ENCODE measurements at regions not wholly inside any gene's neighbourhood (a gene's known extent, or its start where the extent isn't known, plus 50 kb on each side); places are given as distances from the start of the nearest gene placed in this dataset.

DNA sequence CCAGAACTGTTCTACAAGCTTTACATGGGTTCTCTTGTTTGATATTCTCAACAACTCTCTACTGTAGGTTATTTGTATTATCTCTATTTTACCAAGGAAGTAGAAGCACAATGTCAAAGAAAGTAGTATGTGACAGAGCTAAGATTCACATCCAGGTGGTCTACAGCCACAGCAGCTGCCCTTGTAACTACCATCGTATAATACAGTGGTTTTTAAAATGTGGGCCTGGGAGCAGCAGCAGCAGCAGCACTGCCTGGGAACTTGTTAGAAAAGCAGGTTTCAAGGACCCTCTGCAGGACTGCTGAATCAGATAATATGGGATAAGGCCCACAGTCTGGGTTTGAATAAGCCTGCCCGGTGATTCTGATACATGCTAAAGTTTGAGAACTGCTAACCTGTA is 357.1 kb upstream of the SATB1 start:
- H3K4me3 ChIP-seq (ENCODE audit: low read length): no peak overlapping the region
- H3K36me3 ChIP-seq (ENCODE audit: insufficient read depth, low read length): no peaks in the 10 kb centered on the region
- H3K27ac ChIP-seq (ENCODE audit: low read depth in 1 of 2, low read length in 2 of 2): no peak overlapping the region
- intact Hi-C loops (cut with DNase I, micrococcal nuclease): no loop called here
- Mint-ChIP-seq H3K4me3 (no peak overlapping the region), H3K4me1 (ENCODE audit: low read depth) (peaks cover 62% of the 10 kb centered on the region), H3K9me3 (no peaks in the 10 kb centered on the region), H3K27ac (peak overlapping the region; percentile 73), H3K36me3 (ENCODE audit: low read depth) (no peaks in the 10 kb centered on the region), H3K27me3 (no peaks in the 10 kb centered on the region)
- H3K4me1 ChIP-seq (ENCODE audit: insufficient read depth, low read length): peaks cover 2% of the 10 kb centered on the region
- no peaks in the 10 kb centered on the region for H3K27me3 ChIP-seq (ENCODE audit: control insufficient read depth in 1 of 2, insufficient read depth in 2 of 2, low read length in 2 of 2)
- H3K9me3 ChIP-seq (ENCODE audit: control insufficient read depth in 1 of 2, insufficient read depth in 1 of 2, low read length in 2 of 2): no peaks in the 10 kb centered on the region
- TF ChIP-seq, protein P1, sequence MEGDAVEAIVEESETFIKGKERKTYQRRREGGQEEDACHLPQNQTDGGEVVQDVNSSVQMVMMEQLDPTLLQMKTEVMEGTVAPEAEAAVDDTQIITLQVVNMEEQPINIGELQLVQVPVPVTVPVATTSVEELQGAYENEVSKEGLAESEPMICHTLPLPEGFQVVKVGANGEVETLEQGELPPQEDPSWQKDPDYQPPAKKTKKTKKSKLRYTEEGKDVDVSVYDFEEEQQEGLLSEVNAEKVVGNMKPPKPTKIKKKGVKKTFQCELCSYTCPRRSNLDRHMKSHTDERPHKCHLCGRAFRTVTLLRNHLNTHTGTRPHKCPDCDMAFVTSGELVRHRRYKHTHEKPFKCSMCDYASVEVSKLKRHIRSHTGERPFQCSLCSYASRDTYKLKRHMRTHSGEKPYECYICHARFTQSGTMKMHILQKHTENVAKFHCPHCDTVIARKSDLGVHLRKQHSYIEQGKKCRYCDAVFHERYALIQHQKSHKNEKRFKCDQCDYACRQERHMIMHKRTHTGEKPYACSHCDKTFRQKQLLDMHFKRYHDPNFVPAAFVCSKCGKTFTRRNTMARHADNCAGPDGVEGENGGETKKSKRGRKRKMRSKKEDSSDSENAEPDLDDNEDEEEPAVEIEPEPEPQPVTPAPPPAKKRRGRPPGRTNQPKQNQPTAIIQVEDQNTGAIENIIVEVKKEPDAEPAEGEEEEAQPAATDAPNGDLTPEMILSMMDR (IDR thresholded peaks at IDR 0.05): no peak
- ChIA-PET CTCF (interaction anchor here (0.6 kb wide), 1 partner anchor 16 kb away, joined by 3 read pairs; no protein-coding TSS in a partner anchor), POLR2A (no interaction called here)
- ATAC-seq (ENCODE audit: poor library complexity) (no peak), DNase-seq (no peak)

DNA sequence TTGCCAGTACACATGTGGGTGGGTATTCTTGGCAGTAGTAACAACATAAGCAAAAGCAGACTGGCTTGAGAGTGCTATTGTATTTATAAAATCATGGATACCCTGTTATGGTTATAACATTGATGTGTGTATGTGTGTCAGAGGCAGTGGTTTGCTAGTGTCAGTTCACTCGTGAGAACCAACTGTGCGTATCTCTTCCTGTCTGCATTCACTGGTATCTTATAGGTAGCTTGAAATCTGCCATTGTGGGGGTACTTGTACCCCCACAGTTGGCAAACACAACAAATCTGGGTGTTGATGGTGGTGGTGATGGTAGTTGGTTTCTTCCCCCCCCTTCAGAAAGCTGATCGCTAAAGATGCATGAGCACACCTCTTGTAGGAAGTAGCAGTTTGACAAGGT is 355.8 kb upstream of the SATB1 start:
- Histone ChIP-seq H3K9me3 (ENCODE audit: control insufficient read depth in 1 of 2, insufficient read depth in 1 of 2, low read length in 2 of 2) (no peaks in the 10 kb centered on the region), H3K27ac (ENCODE audit: low read depth in 1 of 2, low read length in 2 of 2) (no peak overlapping the region), H3K36me3 (ENCODE audit: insufficient read depth, low read length) (no peaks in the 10 kb centered on the region), H3K4me1 (ENCODE audit: insufficient read depth, low read length) (peaks cover 2% of the 10 kb centered on the region), H3K4me3 (ENCODE audit: low read length) (no peak overlapping the region), H3K27me3 (ENCODE audit: control insufficient read depth in 1 of 2, insufficient read depth in 2 of 2, low read length in 2 of 2) (no peaks in the 10 kb centered on the region)
- DNase-seq: peak in 2 of 14 experiments; percentile 16 to 18
- peak overlapping the region; percentile 73 for H3K27ac Mint-ChIP-seq
- TF ChIP-seq, protein P1 (IDR thresholded peaks at IDR 0.05): no peak
- H3K36me3 Mint-ChIP-seq (ENCODE audit: low read depth): no peaks in the 10 kb centered on the region
- H3K9me3 Mint-ChIP-seq: no peaks in the 10 kb centered on the region
- intact Hi-C loops (cut with DNase I, micrococcal nuclease): no loop called here
- no peaks in the 10 kb centered on the region for H3K27me3 Mint-ChIP-seq
- ChIA-PET CTCF (no interaction called here), POLR2A (no interaction called here)
- peaks cover 56% of the 10 kb centered on the region for H3K4me1 Mint-ChIP-seq (ENCODE audit: low read depth)
- peak overlapping the region; percentile 35 for H3K4me3 Mint-ChIP-seq
- ATAC-seq (ENCODE audit: poor library complexity): peak; percentile 51

DNA sequence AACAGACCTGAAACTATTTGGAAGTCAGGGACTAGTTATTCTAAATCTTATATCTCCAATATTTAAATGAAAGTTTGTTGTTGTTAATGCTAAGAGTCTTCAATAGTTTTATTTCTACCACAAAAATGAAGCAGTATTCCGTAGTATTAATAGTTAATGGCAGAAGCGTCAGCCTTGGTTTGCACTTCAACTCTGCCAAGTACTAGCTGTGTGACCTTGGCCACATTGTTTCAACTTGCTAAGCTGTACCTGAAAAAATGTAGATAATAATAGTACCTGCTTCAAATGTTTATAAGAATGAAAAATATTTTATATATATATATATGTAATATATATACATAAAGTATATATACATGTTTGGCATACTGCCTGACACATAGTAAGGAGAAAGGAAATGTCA is 354.6 kb upstream of the SATB1 start:
- Mint-ChIP-seq H3K27ac (peak overlapping the region; percentile 63), H3K4me1 (ENCODE audit: low read depth) (peaks cover 63% of the 10 kb centered on the region), H3K4me3 (no peak overlapping the region), H3K36me3 (ENCODE audit: low read depth) (no peaks in the 10 kb centered on the region), H3K9me3 (no peaks in the 10 kb centered on the region), H3K27me3 (no peaks in the 10 kb centered on the region)
- Histone ChIP-seq H3K4me1 (ENCODE audit: insufficient read depth, low read length) (peaks cover 2% of the 10 kb centered on the region), H3K27ac (ENCODE audit: low read depth in 1 of 2, low read length in 2 of 2) (no peak overlapping the region), H3K4me3 (ENCODE audit: low read length) (no peak overlapping the region), H3K27me3 (ENCODE audit: control insufficient read depth in 1 of 2, insufficient read depth in 2 of 2, low read length in 2 of 2) (no peaks in the 10 kb centered on the region), H3K36me3 (ENCODE audit: insufficient read depth, low read length) (no peaks in the 10 kb centered on the region), H3K9me3 (ENCODE audit: control insufficient read depth in 1 of 2, insufficient read depth in 1 of 2, low read length in 2 of 2) (no peaks in the 10 kb centered on the region)
- TF ChIP-seq, protein P1 (IDR thresholded peaks at IDR 0.05): no peak
- DNase-seq: no peak
- POLR2A ChIA-PET: no interaction called here
- no peak for ATAC-seq (ENCODE audit: poor library complexity)
- intact Hi-C loops (cut with DNase I, micrococcal nuclease): no loop called here
- CTCF ChIA-PET: interaction anchor here (1.1 kb wide), 1 partner anchor 16 kb away, joined by 3 read pairs; no protein-coding TSS in a partner anchor

All from CD4-positive, alpha-beta T cell (primary cell).